DND-41 (cell line): ENCODE measurements at regions not wholly inside any gene's neighbourhood (a gene's known extent, or its start where the extent isn't known, plus 50 kb on each side); places are given as distances from the start of the nearest gene placed in this dataset.

Source experiments
- CTCF ChIP-seq: IDR thresholded peaks from 2 replicates; pipeline ENCODE4 v1.5.1; 2012; ENCODE audit warnings: borderline replicate concordance, low read length, moderate library complexity, mild to moderate bottlenecking; ENCODE audit not compliant: poor library complexity, severe bottlenecking; ENCODE audit errors: extremely low read depth
- EZH2 ChIP-seq: IDR thresholded peaks from 3 replicates; pipeline ENCODE4 v1.6.1; 2012; ENCODE audit warnings: borderline replicate concordance, low read depth, mild to moderate bottlenecking, moderate library complexity, low read length, inconsistent platforms; ENCODE audit not compliant: severe bottlenecking

DNA sequence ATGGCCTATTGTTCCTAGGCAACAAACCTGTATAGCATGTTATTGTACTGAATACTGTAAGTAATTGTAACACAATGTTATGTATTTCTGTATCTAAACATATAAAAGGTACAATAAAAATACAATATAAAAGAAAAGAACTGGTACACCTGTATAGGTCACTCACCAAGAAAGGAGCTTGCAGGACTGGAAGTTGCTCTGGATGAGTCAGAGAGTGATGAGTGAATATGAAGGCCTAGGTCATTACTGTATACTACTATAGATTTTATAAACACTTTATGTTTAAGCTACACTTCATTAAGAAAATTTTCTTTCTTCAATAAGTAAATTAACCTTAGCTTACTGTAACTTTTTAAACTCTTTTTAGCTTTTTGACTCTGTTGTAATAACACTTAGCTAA is 559.9 kb downstream of the PLPP3 start:
- no peak for TF ChIP-seq EZH2
- no peak for TF ChIP-seq CTCF
